PC-9 (cell line): ENCODE measurements at regions not wholly inside any gene's neighbourhood (a gene's known extent, or its start where the extent isn't known, plus 50 kb on each side); places are given as distances from the start of the nearest gene placed in this dataset.

Experiments used
- CTCF ChIP-seq: fragments of 200-600 bp; sonication (generic); conservative IDR thresholded peaks from 2 replicates; pipeline ENCODE4 v1.6.1; 2017; ENCODE audit warnings: mixed run types, antibody characterized with exemption, mild to moderate bottlenecking, moderate library complexity
- EZH2 ChIP-seq: fragments of 200-600 bp; sonication (generic); IDR thresholded peaks from 2 replicates; pipeline ENCODE4 v1.8.0; 2017; ENCODE audit warnings: antibody characterized with exemption, low read depth

GRCh38 chr13:26999499-26999898 lies 172.1 kb downstream of the USP12 start:
- TF ChIP-seq CTCF (no peak), EZH2 (no peak)
